G401 (cell line): ENCODE measurements at regions not wholly inside any gene's neighbourhood (a gene's known extent, or its start where the extent isn't known, plus 50 kb on each side); places are given as distances from the start of the nearest gene placed in this dataset.

ENCODE experiments used
- DNase-seq: peaks from one replicate; pipeline ENCODE4 v3.0.0-alpha.2; 2015; ENCODE audit warnings: low spot score
- in situ Hi-C: cut with HindIII; loops from 2 replicates; pipeline ENCODE4 v1.10.0; 2016; ENCODE audit warnings: low sequenced_read_pairs, mixed read lengths

DNA sequence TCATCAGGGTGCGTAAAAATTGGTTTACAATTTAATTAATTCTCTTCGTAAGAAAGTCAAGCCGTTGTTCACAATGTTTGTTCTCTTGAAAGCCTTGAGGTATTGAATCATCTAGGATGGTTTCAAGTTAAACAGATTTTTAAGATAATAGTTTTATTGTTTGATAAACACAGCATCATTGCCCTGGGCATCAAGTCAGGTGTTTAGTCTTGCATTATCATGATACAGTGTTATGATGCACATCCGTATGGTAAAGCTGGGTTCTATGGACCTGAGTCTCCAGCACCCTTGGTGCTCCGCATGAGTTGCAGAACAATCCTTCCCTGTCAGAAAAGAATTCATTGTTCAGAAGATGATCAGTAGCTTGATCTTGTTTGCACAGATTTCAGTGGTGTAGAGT, 359.5 kb downstream of the LMO4 start:
- in situ Hi-C loops = no loop called here

GRCh38 chr1:87689487-87689886, 360.8 kb downstream of the LMO4 start:
- DNase-seq = no peak
- in situ Hi-C loops = no loop called here

More for the DNA sequence above, 359.5 kb downstream of the LMO4 start:
- DNase-seq = no peak

DNA sequence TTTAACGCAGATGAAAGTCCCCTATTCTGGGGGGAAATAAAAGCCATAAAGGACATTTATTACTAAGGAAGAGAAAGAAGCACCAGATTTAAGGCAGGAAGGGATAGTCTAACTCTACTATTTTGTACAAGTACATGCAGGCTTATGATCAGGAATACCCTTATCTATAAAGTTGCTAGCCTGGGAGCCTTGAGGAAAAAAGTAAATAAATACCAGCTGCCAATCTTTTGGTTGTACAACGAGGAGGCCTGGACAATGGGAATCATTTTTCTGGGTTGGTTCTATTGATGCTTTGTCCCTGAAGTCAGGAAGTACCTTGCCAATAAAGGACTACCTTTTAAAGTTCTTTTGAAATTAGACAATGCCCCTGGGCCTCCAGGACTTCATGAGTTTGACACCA, 367.8 kb downstream of the LMO4 start:
- in situ Hi-C loops = no loop called here
- DNase-seq = no peak

- in situ Hi-C loops = no loop called here
- DNase-seq = no peak
These were observed 373.8 kb downstream of the LMO4 start for GRCh38 chr1:87702455-87702854.

DNA sequence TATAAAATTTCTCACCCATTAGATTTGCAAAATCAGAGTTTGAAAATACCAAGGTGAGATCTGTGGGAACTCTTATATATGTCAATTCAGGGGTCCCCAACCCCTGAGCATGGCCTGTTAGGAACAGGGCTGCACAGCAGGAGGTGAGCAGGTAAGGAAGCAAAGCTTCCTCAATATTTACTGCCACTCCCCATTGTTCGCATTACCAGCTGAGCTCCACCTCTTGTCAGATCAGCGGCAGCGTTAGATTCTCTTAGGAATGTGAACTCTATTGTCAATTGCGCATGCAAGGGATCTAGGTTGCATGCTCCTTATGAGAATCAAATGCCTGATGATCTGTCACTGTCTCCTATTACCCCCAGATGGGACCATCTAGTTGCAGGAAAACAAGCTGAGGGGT, 376.6 kb downstream of the LMO4 start:
- no peak for DNase-seq
- in situ Hi-C loops = no loop called here

GRCh38 chr1:87706203-87706602, 377.5 kb downstream of the LMO4 start:
- in situ Hi-C loops = no loop called here

GRCh38 chr1:87706779-87707228, 378.1 kb downstream of the LMO4 start:
- in situ Hi-C loops = no loop called here
- no peak for DNase-seq

More at GRCh38 chr1:87706203-87706602, 377.5 kb downstream of the LMO4 start:
- no peak for DNase-seq

- in situ Hi-C loops = no loop called here
- no peak for DNase-seq
These were observed 378.7 kb downstream of the LMO4 start for GRCh38 chr1:87707411-87707810.

- no peak for DNase-seq
These were observed 383.8 kb downstream of the LMO4 start for GRCh38 chr1:87712261-87713010.

GRCh38 chr1:87714278-87714677, 385.6 kb downstream of the LMO4 start:
- in situ Hi-C loops = no loop called here
- DNase-seq = no peak

More at GRCh38 chr1:87712261-87713010, 383.8 kb downstream of the LMO4 start:
- in situ Hi-C loops = no loop called here

DNA sequence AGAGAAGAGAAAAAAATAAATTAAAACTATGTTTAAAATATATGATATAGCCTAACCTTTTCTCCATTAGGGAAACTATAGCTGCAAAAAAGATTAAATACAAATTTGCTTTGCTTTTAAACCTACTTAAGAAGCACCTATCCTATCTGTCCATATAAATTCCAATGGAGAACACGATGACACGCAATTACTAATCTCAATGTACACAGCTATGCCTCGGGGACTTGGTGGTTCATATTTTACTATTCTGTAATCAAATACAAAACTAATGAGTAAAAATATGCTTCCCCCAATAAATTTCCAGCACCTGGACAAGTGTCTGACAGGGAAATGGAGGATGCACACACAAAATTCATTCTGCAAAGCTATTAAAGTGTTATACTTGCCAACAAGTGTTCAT, 386.4 kb downstream of the LMO4 start:
- in situ Hi-C loops = no loop called here
- DNase-seq = no peak

DNA sequence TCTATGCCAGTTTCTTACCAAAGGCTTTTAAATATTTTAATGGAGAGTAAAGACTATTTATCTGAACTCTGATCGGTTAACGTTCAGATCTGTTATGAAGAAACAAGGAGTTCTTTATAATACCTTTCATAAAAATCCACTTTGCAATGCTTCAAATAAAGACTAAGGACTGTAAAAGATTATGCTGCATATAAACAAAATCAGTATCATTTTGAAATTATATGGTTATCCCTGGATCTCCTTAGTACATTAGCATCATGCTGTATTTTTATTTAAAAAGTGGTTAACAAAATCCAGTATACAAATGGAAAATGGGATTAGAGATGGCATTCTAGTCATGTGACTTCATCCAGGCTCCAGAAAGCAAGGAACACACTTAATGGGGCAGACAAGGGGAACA, 386.8 kb downstream of the LMO4 start:
- no peak for DNase-seq
- in situ Hi-C loops = no loop called here

DNA sequence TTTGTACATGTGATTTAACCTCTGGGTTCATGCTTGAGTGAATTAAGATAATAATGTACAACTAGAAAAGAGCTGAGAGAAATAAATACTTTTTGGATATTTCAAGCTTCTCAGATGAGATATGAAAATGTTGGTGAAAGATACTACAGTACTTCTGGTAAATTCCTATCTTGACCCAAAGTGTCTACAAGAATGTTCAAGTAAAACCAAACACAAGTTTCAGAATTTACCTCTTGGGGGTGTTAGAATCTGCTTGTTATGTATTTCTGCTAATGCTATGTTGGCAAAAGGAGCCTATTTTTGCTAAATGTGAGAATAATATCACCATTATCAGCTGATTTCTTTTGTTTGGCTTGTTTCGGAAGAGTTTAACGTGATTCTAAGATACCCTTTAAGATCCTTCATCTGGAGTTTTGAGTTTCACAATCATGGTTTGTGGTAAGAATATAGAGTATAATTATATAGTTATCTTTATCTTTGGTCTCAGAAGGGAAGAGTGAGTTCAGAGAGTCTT, 388.5 kb downstream of the LMO4 start:
- in situ Hi-C loops = no loop called here
- no peak for DNase-seq

DNA sequence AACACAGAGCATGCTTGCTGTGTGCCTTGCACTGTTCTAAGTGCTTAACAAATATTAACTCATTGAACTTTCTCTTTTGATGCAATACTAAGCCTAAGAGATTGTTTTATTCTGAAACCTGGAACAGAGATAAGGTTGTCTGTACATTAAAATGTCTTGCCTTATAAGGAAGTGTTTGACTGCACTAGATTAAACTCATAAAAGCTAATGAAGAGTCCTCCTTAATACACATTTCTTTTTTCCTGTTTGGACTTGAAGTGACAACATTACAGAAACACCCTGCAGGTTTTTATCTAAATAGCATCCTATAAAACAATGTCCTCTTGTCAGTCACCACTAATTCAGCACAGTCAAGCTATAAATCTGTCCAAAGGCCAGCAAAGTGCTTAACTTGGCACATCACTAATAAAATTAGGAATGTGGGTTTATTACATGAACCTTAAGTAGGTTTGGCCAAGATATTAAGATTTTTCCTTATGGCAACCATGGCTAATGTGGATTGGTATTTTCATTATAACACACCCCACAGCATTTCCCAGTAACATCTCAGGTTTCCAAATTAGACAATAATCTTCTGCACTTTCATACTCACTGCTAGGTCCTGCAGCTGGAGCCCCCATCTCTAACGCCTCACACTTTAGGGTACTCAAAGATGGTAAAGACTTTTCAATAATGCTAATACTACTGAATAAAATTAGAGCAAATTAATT, 389.7 kb downstream of the LMO4 start:
- in situ Hi-C loops = no loop called here
- DNase-seq = no peak

- in situ Hi-C loops = no loop called here
- no peak for DNase-seq
These were observed 391.0 kb downstream of the LMO4 start for GRCh38 chr1:87719658-87720057.

DNA sequence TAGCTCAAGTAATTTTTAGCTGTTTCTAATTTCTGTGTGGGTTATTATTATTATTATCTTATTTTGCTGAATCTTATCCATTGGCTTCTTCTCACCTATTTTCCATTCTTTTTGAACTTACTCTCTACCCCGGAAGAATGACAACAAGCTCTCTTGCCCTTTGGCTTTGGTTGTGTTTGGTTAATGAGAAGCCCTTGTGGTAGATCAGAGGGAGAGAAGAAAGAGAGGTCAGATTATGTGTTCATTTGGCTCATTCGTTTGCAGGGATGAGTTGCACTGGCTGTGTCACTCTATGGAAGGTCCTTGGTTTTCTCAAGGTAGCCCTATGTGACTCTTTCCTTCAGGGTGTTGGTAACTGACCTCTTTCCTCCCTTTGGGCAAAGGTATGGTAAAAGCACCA, 391.9 kb downstream of the LMO4 start:
- in situ Hi-C loops = no loop called here
- no peak for DNase-seq

DNA sequence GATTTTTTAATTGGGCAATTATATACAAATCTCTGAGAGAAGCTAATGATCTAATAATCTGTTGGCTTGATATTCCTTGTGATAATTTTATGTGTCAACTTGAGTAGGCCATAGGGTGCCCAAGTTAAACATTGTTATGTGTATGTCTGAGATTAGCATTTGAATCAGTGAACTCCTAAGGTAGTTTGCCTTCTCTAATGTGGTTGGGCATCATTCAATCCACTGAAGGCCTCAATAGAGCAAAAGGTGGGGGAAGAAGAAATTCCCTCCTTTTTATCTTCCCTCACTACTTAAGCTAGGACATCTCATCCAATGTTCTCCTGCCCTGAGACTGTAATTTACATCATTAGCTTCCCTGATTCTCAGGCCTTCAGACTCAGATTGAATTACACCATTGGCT, 394.5 kb downstream of the LMO4 start:
- in situ Hi-C loops = no loop called here
- DNase-seq = no peak

DNA sequence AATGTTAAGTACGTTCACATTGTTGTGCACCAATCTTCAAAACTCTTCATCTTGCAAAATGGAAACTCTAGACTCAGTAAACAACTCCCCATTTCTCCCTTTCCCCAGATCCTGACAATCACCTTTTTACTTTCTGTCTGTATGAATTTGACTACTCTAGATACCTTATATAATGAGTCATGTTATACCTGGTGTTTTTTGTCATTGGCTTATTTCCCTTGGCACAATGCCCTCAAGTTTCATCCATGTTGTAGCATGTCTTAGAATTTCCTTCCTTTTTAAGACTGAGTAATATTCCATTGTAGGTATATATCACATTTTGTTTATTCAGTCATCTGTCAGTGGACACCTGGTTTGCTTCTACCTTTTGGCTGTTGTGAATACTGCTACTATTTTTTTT, 399.5 kb downstream of the LMO4 start:
- in situ Hi-C loops = no loop called here
- DNase-seq = no peak

- DNase-seq = no peak
- in situ Hi-C loops = no loop called here
These were observed 401.9 kb downstream of the LMO4 start for GRCh38 chr1:87730274-87731216.
